SK-N-MC (cell line): ENCODE measurements at regions not wholly inside any gene's neighbourhood (a gene's known extent, or its start where the extent isn't known, plus 50 kb on each side); places are given as distances from the start of the nearest gene placed in this dataset.

Experiments
- EZH2 ChIP-seq: fragments of 200-600 bp; sonication (generic); IDR thresholded peaks from one replicate; pipeline ENCODE4 v1.6.1; 2017; ENCODE audit warnings: antibody characterized with exemption
- FOXP2 ChIP-seq: optimal IDR thresholded peaks from 2 replicates; pipeline ENCODE3; 2011; ENCODE audit warnings: mild to moderate bottlenecking, moderate library complexity; ENCODE audit not compliant: insufficient read depth; ENCODE audit errors: extremely low read length, control extremely low read depth
- POLR2AphosphoS5 ChIP-seq: IDR thresholded peaks from 2 replicates; pipeline ENCODE4 v1.6.1; 2012; ENCODE audit warnings: mild to moderate bottlenecking, low read depth, low read length, borderline replicate concordance

GRCh38 chr10:7077880-7078279 is 333.0 kb downstream of the SFMBT2 start:
- no peak for TF ChIP-seq EZH2
- TF ChIP-seq POLR2AphosphoS5 = no peak
- no peak for TF ChIP-seq FOXP2
